Umbilical cord (tissue), 1 donor: ENCODE measurements at regions not wholly inside any gene's neighbourhood (a gene's known extent, or its start where the extent isn't known, plus 50 kb on each side); places are given as distances from the start of the nearest gene placed in this dataset.
A peak's percentile ranks its signal among the peaks of the same experiment; 100 is the strongest.
"Not testable (repeated sequence)": the region's sequence is repeated elsewhere in the genome, so short reads cannot be mapped to it uniquely, and the experiment has no call there.

Source experiments
- DNase-seq: peaks from one replicate; pipeline ENCODE4 v3.0.0-alpha.2; 2015; ENCODE audit warnings: low spot score

DNA sequence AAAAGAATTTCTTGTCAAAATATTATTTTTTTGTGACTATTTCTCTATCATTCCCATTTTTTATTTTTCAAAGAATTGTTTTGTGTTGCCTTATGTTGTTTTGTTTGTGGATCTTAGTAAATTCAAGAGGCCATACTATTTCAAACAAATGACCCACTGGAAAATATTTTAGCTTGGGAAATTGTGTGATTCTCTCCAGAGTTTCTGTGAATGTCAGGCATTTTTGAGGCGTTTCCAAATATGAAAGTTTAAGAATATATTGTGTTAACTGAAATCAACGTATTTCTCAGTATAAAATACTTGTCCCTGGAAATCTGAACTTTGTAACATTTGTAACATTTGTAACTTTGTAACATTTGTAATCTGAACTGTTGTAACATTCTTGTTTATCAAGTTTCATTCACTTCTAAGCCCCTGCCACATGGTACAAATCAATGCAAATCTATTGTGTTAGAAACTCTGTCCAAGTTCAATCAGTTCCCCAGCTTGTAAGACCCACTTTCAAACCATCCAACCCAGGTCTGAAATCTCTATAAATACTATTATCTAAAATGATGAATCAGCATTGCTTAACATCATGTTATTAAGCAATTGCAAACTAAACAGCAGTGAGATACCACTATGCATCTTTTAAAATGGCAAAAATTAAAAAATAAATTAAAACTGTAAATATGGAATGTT, 465.4 kb upstream of the GRID2 start:
- peak; percentile 1 for DNase-seq

- no peak for DNase-seq
These were observed 463.4 kb upstream of the GRID2 start for GRCh38 chr4:91840359-91840758.

DNA sequence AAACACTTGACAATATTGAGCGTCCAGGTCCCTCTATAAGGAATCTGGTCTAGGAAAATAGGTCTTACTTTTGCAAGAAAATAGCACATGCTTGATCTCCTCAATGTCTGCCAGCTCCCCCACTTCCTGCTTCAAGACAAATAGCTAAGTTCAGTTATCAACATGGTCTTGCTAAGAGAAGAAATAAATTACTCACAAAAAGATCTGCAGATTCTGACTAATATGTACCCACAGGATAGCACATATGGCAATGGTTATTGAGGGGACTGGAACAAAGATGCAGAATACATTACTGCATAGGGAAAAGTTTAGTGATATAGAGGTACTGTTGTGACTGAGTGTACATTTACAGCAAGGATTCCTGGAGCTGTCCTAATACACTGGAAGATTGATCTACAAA, 457.5 kb upstream of the GRID2 start:
- DNase-seq: no peak

DNA sequence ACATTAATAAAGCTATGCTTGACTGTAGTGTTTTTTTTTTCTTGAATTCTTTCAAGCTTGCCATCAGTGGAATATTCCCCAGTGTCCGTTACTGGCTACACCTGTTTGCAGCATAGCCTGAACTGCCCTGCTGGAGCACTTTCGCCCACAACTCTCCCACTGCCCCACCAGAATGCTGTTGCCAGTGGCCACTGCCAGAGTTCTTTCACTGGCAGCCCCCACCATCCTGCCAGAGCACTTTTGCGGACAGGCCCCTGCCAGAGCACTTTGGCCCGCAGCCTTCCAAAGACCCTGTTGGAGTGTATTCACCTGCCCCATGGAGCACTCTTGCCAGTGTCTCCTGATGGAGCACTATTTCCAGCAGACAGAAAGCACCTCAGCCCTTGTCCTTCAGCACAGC, 452.3 kb upstream of the GRID2 start:
- DNase-seq: no peak

GRCh38 chr4:91887926-91888325, 415.8 kb upstream of the GRID2 start:
- no peak for DNase-seq

DNA sequence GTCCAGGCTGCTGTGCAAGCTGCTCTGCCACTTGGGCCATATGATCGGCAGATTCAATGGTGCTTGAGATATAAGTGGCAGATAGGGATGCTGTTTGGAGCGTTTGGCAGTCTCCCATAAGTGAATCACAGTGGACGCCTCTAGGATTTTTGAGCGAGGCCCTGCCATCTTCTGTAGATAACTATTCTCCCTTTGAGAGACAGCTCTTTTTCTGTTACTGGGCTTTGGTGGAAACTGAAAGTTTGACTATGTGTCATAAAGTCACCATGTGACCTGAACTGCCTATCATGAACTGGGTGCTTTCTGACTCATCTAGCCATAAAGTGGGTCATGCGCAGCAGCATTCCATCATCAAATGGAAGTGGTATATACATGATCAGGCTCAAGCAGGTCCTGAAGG, 412.5 kb upstream of the GRID2 start:
- not testable (repeated sequence) for DNase-seq

DNA sequence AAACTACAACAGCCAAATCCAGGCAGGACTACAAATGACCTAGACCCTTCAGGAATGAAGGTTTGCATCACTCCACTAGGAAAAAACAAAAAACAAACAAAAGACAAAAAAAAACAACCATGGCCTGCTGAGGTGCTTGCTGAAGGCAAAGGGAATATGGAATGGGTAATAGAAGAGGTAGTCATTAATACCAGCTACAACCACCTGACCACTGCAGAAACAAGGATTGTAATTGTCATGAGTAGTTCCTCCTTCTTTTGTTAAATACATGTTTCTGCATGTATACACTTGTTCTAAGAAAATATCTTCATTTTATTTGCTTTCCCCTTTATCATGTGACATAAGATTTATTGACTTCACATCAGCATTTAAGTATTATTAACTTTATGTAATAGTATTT, 409.8 kb upstream of the GRID2 start:
- DNase-seq: no peak

GRCh38 chr4:91904556-91904955, 399.2 kb upstream of the GRID2 start:
- no peak for DNase-seq

DNA sequence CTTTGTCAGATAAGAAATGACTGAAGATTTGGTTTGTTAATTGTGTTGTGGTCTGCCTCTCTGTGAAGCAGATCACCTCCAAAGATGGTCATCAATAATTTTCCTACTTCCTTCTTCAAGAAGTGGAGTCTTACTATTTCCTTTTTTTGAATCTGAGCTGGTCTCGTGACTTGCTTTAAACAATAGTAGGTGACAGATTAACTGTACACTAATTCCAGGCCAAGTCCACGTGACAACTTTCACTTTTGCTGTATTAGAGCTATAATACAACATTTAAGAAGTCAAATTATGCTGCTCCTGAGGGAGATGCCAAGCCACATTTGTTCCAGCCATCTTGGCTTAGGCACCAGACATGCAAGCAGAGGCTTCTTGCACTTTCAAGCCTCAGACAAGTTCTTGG, 393.8 kb upstream of the GRID2 start:
- DNase-seq: no peak

DNA sequence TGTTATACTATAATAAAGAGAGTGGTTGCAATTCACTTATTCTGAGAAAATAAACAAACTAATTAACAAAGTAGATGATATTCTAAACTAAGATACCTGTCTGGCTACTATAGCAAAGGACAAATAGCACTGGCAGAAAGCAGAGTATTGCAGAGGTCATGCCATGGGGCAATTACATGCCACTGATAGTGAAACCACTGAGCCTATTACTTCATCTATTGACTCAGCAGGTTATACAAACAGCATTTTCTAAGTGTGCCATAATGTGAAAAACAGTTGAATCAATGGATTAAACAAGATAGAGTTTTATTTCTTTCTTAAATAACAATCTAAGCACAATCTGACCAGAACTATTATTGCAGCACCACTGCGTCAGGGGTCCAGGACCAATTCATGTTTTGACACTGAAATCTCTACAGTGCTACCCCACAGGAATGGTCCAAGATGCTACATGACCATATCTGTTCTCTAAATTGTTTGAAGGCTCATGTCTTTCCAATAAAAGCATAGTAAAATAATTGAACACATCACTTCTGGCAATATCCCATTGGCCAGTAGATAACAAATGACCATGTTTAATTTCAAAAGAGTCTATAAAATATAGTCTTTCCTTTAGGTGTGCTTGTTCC, 389.5 kb upstream of the GRID2 start:
- no peak for DNase-seq

DNA sequence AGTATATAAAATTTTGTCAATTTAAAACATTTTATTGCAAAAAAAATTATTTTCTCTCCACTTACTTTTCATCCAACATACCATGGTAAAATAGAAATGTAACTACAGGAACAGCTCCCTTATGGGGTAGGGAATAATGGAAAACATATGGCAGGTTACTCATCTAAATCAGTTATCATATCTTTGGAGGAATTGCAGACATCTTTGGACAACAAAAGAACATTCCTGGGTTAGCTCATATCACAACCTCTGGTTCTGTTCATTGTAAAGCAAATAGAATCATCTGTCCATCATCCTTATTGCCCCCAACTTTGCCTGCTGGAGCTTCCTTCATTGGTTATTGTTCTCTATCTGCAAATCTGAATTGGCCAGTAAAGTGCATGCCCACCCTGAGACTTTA, 387.5 kb upstream of the GRID2 start:
- DNase-seq: no peak

GRCh38 chr4:91924625-91925024, 379.1 kb upstream of the GRID2 start:
- no peak for DNase-seq

- no peak for DNase-seq
These were observed 368.5 kb upstream of the GRID2 start for GRCh38 chr4:91935217-91935616.

- peak; percentile 85 for DNase-seq
These were observed 367.5 kb upstream of the GRID2 start for GRCh38 chr4:91936311-91936710.

DNA sequence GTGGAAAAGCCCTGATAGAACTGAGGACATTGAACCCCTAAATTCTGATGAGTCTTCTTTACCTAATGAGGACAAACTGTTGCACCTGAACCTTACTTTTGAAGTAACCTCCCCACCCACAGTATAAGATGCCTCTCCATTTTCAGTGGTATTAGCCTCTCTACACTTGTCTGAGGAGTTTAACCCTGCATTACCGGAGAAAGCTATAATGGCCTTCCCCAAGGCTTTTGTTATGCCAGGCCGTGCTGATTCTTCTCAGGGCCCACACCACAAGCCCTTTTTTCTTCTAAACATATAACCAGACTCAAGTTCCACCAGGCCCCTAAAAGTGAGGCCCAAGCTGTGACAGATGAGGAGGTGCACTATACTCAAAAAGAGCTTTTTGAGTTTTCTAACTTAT, 345.8 kb upstream of the GRID2 start:
- no peak for DNase-seq

DNA sequence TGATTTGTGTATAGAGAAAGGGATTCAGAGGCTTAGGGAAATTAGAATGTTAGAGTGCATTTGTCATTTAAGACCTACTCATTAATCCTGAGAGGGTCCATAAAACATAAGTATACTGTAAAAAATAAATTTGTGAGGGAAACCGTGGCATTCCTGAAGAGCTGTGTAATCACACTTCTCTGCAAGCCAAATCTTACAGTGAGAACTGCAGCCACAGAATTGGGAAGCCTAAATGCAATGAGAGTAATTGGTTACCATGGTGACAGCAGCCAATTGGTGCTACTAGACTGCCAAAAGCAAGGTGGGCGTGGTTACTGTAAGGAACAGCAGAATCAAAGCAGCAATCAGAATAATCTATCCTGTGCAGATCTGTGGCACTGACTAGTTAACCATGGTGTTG, 345.2 kb upstream of the GRID2 start:
- DNase-seq: no peak

GRCh38 chr4:91961504-91961903, 342.3 kb upstream of the GRID2 start:
- peak; percentile 35 for DNase-seq

GRCh38 chr4:91963486-91963885, 340.3 kb upstream of the GRID2 start:
- peak; percentile 69 for DNase-seq

- no peak for DNase-seq
These were observed 338.6 kb upstream of the GRID2 start for GRCh38 chr4:91965166-91965565.

- DNase-seq: no peak
These were observed 330.1 kb upstream of the GRID2 start for GRCh38 chr4:91973479-91974153.

DNA sequence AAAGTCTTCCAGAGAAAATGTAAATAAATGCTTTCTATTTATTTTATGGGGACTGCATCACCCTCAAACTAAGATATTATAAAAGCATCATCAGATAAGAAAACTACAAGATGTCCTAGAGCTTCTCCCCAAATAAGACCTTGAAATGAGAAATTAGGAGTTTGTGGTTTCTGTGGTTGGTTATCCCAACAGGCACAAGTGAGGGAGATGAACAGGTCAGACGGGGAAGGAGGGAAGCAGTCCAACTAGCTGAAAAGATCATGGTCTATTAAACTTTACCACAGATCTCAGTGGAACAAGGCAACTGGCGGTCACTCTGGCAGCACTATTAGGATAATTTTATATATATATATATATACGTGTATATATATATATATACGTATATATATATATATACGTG, 319.3 kb upstream of the GRID2 start:
- DNase-seq: no peak

GRCh38 chr4:91989914-91990313, 313.9 kb upstream of the GRID2 start:
- DNase-seq: no peak

GRCh38 chr4:91990726-91991125, 313.0 kb upstream of the GRID2 start:
- no peak for DNase-seq
